MM.1S (cell line): ENCODE measurements at regions not wholly inside any gene's neighbourhood (a gene's known extent, or its start where the extent isn't known, plus 50 kb on each side); places are given as distances from the start of the nearest gene placed in this dataset.

Experiments
- DNase-seq: peaks from one replicate; pipeline ENCODE4 v3.0.0-alpha.2; 2015
- H2AFZ ChIP-seq: fragments of 300-600 bp; sonication (generic); 2 replicates; pipeline ENCODE4 v1.6.0; 2016; ENCODE audit warnings: antibody characterized with exemption, low read length
- H3F3A ChIP-seq: fragments of 300-600 bp; sonication (generic); 2 replicates; pipeline ENCODE4 v1.6.1; 2016; ENCODE audit warnings: mild to moderate bottlenecking, antibody characterized with exemption, low read length, moderate library complexity, mixed read lengths; ENCODE audit not compliant: insufficient read depth
- H3K27ac ChIP-seq: fragments of 300-600 bp; sonication (generic); 2 replicates; pipeline ENCODE4 v1.5.1; 2016; ENCODE audit warnings: mild to moderate bottlenecking, low read length
- H3K27me3 ChIP-seq: fragments of 300-600 bp; sonication (generic); replicated peaks from 2 replicates; pipeline ENCODE4 v1.6.0; 2016; ENCODE audit warnings: low read length; ENCODE audit not compliant: insufficient read depth
- H3K36me3 ChIP-seq: fragments of 300-600 bp; sonication (generic); replicated peaks from 2 replicates; pipeline ENCODE4 v1.6.1; 2016; ENCODE audit warnings: mild to moderate bottlenecking, low read length, mixed read lengths; ENCODE audit not compliant: insufficient read depth
- H3K4me1 ChIP-seq: fragments of 300-600 bp; sonication (generic); 2 replicates; pipeline ENCODE4 v1.6.1; 2016; ENCODE audit warnings: low read length, mixed read lengths
- H3K4me2 ChIP-seq: fragments of 300-600 bp; sonication (generic); 2 replicates; pipeline ENCODE4 v1.6.0; 2016; ENCODE audit warnings: low read depth, low read length
- H3K4me3 ChIP-seq: fragments of 300-600 bp; sonication (generic); 2 replicates; pipeline ENCODE4 v1.5.1; 2016; ENCODE audit warnings: low read length, mixed read lengths
- H3K79me2 ChIP-seq: fragments of 300-600 bp; sonication (generic); 2 replicates; pipeline ENCODE4 v1.6.1; 2016; ENCODE audit warnings: mixed run types, low read length, mixed read lengths
- H3K9ac ChIP-seq: fragments of 300-600 bp; sonication (generic); 2 replicates; pipeline ENCODE4 v1.6.1; 2016; ENCODE audit warnings: low read length, mixed read lengths
- H3K9me2 ChIP-seq: fragments of 300-600 bp; sonication (generic); replicated peaks from 2 replicates; pipeline ENCODE4 v1.6.1; 2016; ENCODE audit warnings: mild to moderate bottlenecking, low read length, mixed read lengths; ENCODE audit not compliant: insufficient read depth
- H3K9me3 ChIP-seq: fragments of 300-600 bp; sonication (generic); replicated peaks from 2 replicates; pipeline ENCODE4 v1.6.1; 2016; ENCODE audit warnings: mild to moderate bottlenecking, low read length, mixed read lengths; ENCODE audit not compliant: insufficient read depth
- H4K20me1 ChIP-seq: fragments of 300-600 bp; sonication (generic); 2 replicates; pipeline ENCODE4 v1.6.1; 2016; ENCODE audit warnings: mild to moderate bottlenecking, low read length, moderate library complexity, mixed read lengths; ENCODE audit not compliant: insufficient read depth
- CTCF ChIP-seq: fragments of 300-600 bp; sonication (generic); IDR thresholded peaks from 2 replicates; pipeline ENCODE4 v1.5.1; 2016; ENCODE audit warnings: antibody characterized with exemption, low read length, mixed read lengths
- EZH2 ChIP-seq: fragments of 300-600 bp; sonication (generic); optimal IDR thresholded peaks from 2 replicates; pipeline ENCODE3; 2017; ENCODE audit warnings: low read depth, mild to moderate bottlenecking, antibody characterized with exemption, low read length, mixed read lengths
- EZH2phosphoT487 ChIP-seq: fragments of 300-600 bp; sonication (generic); IDR thresholded peaks from 2 replicates; pipeline ENCODE4 v1.6.1; 2018; ENCODE audit warnings: antibody characterized with exemption, low read length

- Histone ChIP-seq H3K9ac (no peak overlapping the region), H3K79me2 (no peaks in the 10 kb centered on the region), H4K20me1 (no peaks in the 10 kb centered on the region)
Measured at GRCh38 chr15:31563421-31563820, 236.8 kb downstream of the KLF13 start.

GRCh38 chr15:31567861-31568260, 241.2 kb downstream of the KLF13 start:
- TF ChIP-seq CTCF (no peak), EZH2 (no peak), EZH2phosphoT487 (no peak)
- no peak overlapping the region for H2AFZ ChIP-seq
- H3K9ac ChIP-seq, result no peak overlapping the region
- no peaks in the 10 kb centered on the region for H3K9me2 ChIP-seq
- no peak overlapping the region for H3K4me2 ChIP-seq
- H3F3A ChIP-seq, result no peaks in the 10 kb centered on the region
- H3K4me1 ChIP-seq, result no peaks in the 10 kb centered on the region
- H3K36me3 ChIP-seq, result no peaks in the 10 kb centered on the region
- H3K9me3 ChIP-seq, result no peaks in the 10 kb centered on the region
- no peaks in the 10 kb centered on the region for H4K20me1 ChIP-seq
- no peak overlapping the region for H3K4me3 ChIP-seq
- H3K27ac ChIP-seq, result no peak overlapping the region
- no peaks in the 10 kb centered on the region for H3K27me3 ChIP-seq
- no peaks in the 10 kb centered on the region for H3K79me2 ChIP-seq
- no peak for DNase-seq

More at GRCh38 chr15:31563421-31563820, 236.8 kb downstream of the KLF13 start:
- no peaks in the 10 kb centered on the region for H3K9me3 ChIP-seq
- H3K27ac ChIP-seq, result no peak overlapping the region
- H3K36me3 ChIP-seq, result no peaks in the 10 kb centered on the region
- H2AFZ ChIP-seq, result no peak overlapping the region
- TF ChIP-seq CTCF (no peak), EZH2 (no peak), EZH2phosphoT487 (no peak)
- no peaks in the 10 kb centered on the region for H3K9me2 ChIP-seq
- H3K4me3 ChIP-seq, result no peak overlapping the region
- no peak for DNase-seq
- H3K27me3 ChIP-seq, result no peaks in the 10 kb centered on the region
- no peak overlapping the region for H3K4me2 ChIP-seq
- H3F3A ChIP-seq, result no peaks in the 10 kb centered on the region
- H3K4me1 ChIP-seq, result no peaks in the 10 kb centered on the region

- H3F3A ChIP-seq, result no peaks in the 10 kb centered on the region
- no peaks in the 10 kb centered on the region for H3K4me1 ChIP-seq
- DNase-seq, result no peak
- no peak overlapping the region for H3K4me3 ChIP-seq
- H3K9me2 ChIP-seq, result no peaks in the 10 kb centered on the region
- no peaks in the 10 kb centered on the region for H3K79me2 ChIP-seq
- no peak overlapping the region for H3K27ac ChIP-seq
- H3K27me3 ChIP-seq, result no peaks in the 10 kb centered on the region
- H3K9me3 ChIP-seq, result no peaks in the 10 kb centered on the region
- no peak overlapping the region for H3K4me2 ChIP-seq
- H3K36me3 ChIP-seq, result no peaks in the 10 kb centered on the region
- TF ChIP-seq EZH2phosphoT487 (no peak), EZH2 (no peak), CTCF (no peak)
- H2AFZ ChIP-seq, result no peak overlapping the region
- H4K20me1 ChIP-seq, result no peaks in the 10 kb centered on the region
- H3K9ac ChIP-seq, result no peak overlapping the region
Measured at GRCh38 chr15:31569836-31570235, 243.2 kb downstream of the KLF13 start.
